Small intestine (tissue), 7 donors: ENCODE measurements at regions not wholly inside any gene's neighbourhood (a gene's known extent, or its start where the extent isn't known, plus 50 kb on each side); places are given as distances from the start of the nearest gene placed in this dataset.

Experiments used
- DNase-seq, 2 donors: peaks; one replicate each; pipeline versions ENCODE4 v3.0.0 to v3.0.0-alpha.2; 2013
- FAIRE-seq: peaks from 2 replicates; lab custom pipeline; 2012; peaks lifted over from hg19 to GRCh38; lab: Jason Lieb, UNC
- H3K27ac ChIP-seq, 3 donors: one replicate each; pipeline ENCODE4 v1.5.1; 2013; ENCODE audit warnings: low read length in 2 of 3, mild to moderate bottlenecking in 2 of 3, control low read depth in 1 of 3, inconsistent platforms in 1 of 3, low read depth in 1 of 3, moderate library complexity in 1 of 3
- H3K27me3 ChIP-seq, 3 donors: one replicate each; pipeline ENCODE4 v1.6.1; 2013; ENCODE audit warnings: low read length in 3 of 3, inconsistent platforms in 1 of 3; ENCODE audit not compliant: control insufficient read depth in 3 of 3, insufficient read depth in 3 of 3
- H3K36me3 ChIP-seq, 3 donors: one replicate each; pipeline ENCODE4 v1.6.1; 2013; ENCODE audit warnings: low read length in 3 of 3, inconsistent platforms in 1 of 3, low read depth in 1 of 3, mild to moderate bottlenecking in 1 of 3, moderate library complexity in 1 of 3; ENCODE audit not compliant: control insufficient read depth in 3 of 3, insufficient read depth in 2 of 3
- H3K4me1 ChIP-seq, 3 donors: one replicate each; pipeline ENCODE4 v1.6.1; 2013; ENCODE audit warnings: low read length in 2 of 3, inconsistent platforms in 1 of 3, low read depth in 1 of 3, mild to moderate bottlenecking in 1 of 3, moderate library complexity in 1 of 3; ENCODE audit not compliant: control insufficient read depth in 3 of 3, insufficient read depth in 2 of 3
- H3K4me3 ChIP-seq, 3 donors: one replicate each; pipeline ENCODE4 v1.5.1; 2013; ENCODE audit warnings: low read length in 3 of 3, control low read depth in 1 of 3, inconsistent platforms in 1 of 3, low read depth in 1 of 3, mild to moderate bottlenecking in 1 of 3, moderate library complexity in 1 of 3
- H3K9me3 ChIP-seq, 2 donors: one replicate each; pipeline ENCODE4 v1.6.1; 2013; ENCODE audit warnings: low read depth in 1 of 2, low read length in 1 of 2; ENCODE audit not compliant: control insufficient read depth in 2 of 2, insufficient read depth in 1 of 2
- WGBS, 3 donors: extraction: QIAGEN DNeasy Blood & Tissue Kit; methylation state at CpG; one replicate each; pipeline ENCODE4 v1.1.7; 2013; 5-methylcytosine and 5-hydroxymethylcytosine counted together
- donor health status: healthy with polysubstance abuse.
- donor health status: control.
- donor health status: control.
- donor health status: Bipolar disorder and iron deficiency.
- donor health status: healthy.

- no peaks in the 10 kb centered on the region for H3K27me3 ChIP-seq
- FAIRE-seq = no peak
- no peaks in the 10 kb centered on the region for H3K9me3 ChIP-seq
- H3K4me3 ChIP-seq = no peak overlapping the region
- H3K36me3 ChIP-seq = no peaks in the 10 kb centered on the region
- H3K27ac ChIP-seq = no peak overlapping the region
- no peaks in the 10 kb centered on the region for H3K4me1 ChIP-seq
- DNase-seq = no peak
- WGBS, 3 donors = 61 to 75% (median 68%) methylated on average over 2 of the region's 2 CpGs
Observed at GRCh38 chr2:163491850-163492249, 244.0 kb downstream of the FIGN start.

DNA sequence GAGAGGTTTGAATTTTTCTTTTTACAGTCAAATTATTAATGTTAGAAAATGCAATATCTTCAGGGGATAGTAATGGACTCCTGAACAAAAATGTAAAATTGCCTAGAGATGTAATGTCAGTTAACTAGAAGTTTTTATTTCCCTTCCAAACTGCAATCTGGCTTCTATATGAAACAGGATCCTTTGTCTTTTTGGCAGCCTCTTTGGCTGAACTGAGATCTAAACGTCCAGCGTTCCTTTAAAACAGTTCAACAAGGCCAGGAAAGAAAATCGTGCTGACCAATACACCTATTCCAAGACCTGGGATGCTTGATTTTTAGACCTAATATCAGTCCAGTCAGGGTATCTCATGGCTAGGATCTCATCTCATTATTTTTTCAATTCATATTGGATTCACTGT is 245.5 kb downstream of the FIGN start:
- no peaks in the 10 kb centered on the region for H3K27me3 ChIP-seq
- H3K36me3 ChIP-seq = no peaks in the 10 kb centered on the region
- DNase-seq = no peak
- H3K9me3 ChIP-seq = no peaks in the 10 kb centered on the region
- no peaks in the 10 kb centered on the region for H3K4me1 ChIP-seq
- WGBS, 3 donors = 67 to 77% (median 73%) methylated on average over 3 of the region's 3 CpGs
- no peak for FAIRE-seq
- H3K4me3 ChIP-seq = no peak overlapping the region
- no peak overlapping the region for H3K27ac ChIP-seq

GRCh38 chr2:163481515-163481914 is 254.3 kb downstream of the FIGN start:
- FAIRE-seq (no peak), DNase-seq (no peak)
- H3K9me3 ChIP-seq = no peaks in the 10 kb centered on the region
- no peaks in the 10 kb centered on the region for H3K27me3 ChIP-seq
- no peak overlapping the region for H3K4me3 ChIP-seq
- no peaks in the 10 kb centered on the region for H3K4me1 ChIP-seq
- no peaks in the 10 kb centered on the region for H3K36me3 ChIP-seq
- H3K27ac ChIP-seq = no peak overlapping the region

- WGBS, 3 donors = 75 to 82% (median 75%) methylated on average over 9 of the region's 9 CpGs
- H3K4me1 ChIP-seq = no peaks in the 10 kb centered on the region
- no peaks in the 10 kb centered on the region for H3K9me3 ChIP-seq
- no peaks in the 10 kb centered on the region for H3K27me3 ChIP-seq
- no peak for DNase-seq
- no peak overlapping the region for H3K4me3 ChIP-seq
- no peak for FAIRE-seq
- no peaks in the 10 kb centered on the region for H3K36me3 ChIP-seq
- no peak overlapping the region for H3K27ac ChIP-seq
Observed at GRCh38 chr2:163479599-163479998, 256.2 kb downstream of the FIGN start.

GRCh38 chr2:163475815-163476214 is 260.0 kb downstream of the FIGN start:
- Histone ChIP-seq H3K27ac (no peak overlapping the region), H3K36me3 (no peaks in the 10 kb centered on the region), H3K9me3 (no peaks in the 10 kb centered on the region), H3K4me3 (no peak overlapping the region), H3K27me3 (no peaks in the 10 kb centered on the region), H3K4me1 (no peaks in the 10 kb centered on the region)
- DNase-seq = no peak
- WGBS, 3 donors = 71 to 73% (median 72%) methylated on average over 3 of the region's 3 CpGs
- FAIRE-seq = no peak

GRCh38 chr2:163474889-163475288 is 260.9 kb downstream of the FIGN start:
- WGBS, 3 donors = 44 to 66% (median 57%) methylated on average over 4 of the region's 4 CpGs
- no peaks in the 10 kb centered on the region for H3K27me3 ChIP-seq
- H3K4me1 ChIP-seq = no peaks in the 10 kb centered on the region
- DNase-seq (no peak), FAIRE-seq (no peak)
- no peak overlapping the region for H3K27ac ChIP-seq
- H3K36me3 ChIP-seq = no peaks in the 10 kb centered on the region
- H3K4me3 ChIP-seq = no peak overlapping the region
- no peaks in the 10 kb centered on the region for H3K9me3 ChIP-seq

DNA sequence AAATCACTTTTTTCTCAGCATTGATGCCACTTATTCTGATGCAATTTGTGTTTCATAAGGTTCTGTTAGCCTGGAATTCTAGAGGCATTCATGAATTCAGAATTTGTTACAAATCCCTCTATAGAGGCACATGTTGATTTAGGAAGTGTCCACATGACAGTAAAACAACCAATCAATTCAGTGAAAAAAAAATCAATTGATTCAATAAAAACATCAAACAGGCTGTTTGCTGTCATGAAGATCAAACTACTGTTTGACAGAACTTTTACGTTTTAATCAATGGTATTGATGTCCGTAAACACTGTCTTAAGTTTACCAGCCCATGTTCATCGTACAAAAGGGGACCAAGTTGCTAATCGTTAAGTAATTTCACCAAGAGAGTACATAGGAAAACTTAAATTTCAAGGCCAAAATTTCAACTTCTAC is 261.5 kb downstream of the FIGN start:
- no peak overlapping the region for H3K4me3 ChIP-seq
- WGBS, 3 donors = 31 to 74% (median 53%) methylated on average over 4 of the region's 4 CpGs
- no peak for FAIRE-seq
- H3K36me3 ChIP-seq = no peaks in the 10 kb centered on the region
- DNase-seq = no peak
- peaks cover 0 to 2% (median 0%) of the 10 kb centered on the region in 3 donors for H3K27me3 ChIP-seq
- no peak overlapping the region for H3K27ac ChIP-seq
- H3K9me3 ChIP-seq = no peaks in the 10 kb centered on the region
- no peaks in the 10 kb centered on the region for H3K4me1 ChIP-seq

GRCh38 chr2:163471947-163472346 is 263.9 kb downstream of the FIGN start:
- WGBS, 3 donors = 13 to 30% (median 24%) methylated on average over 1 of the region's 1 CpG
- Histone ChIP-seq H3K27ac (no peak overlapping the region), H3K4me1 (no peaks in the 10 kb centered on the region), H3K36me3 (no peaks in the 10 kb centered on the region), H3K4me3 (no peak overlapping the region), H3K9me3 (no peaks in the 10 kb centered on the region), H3K27me3 (peaks cover 0 to 2% (median 0%) of the 10 kb centered on the region in 3 donors)
- DNase-seq = no peak
- FAIRE-seq = no peak

DNA sequence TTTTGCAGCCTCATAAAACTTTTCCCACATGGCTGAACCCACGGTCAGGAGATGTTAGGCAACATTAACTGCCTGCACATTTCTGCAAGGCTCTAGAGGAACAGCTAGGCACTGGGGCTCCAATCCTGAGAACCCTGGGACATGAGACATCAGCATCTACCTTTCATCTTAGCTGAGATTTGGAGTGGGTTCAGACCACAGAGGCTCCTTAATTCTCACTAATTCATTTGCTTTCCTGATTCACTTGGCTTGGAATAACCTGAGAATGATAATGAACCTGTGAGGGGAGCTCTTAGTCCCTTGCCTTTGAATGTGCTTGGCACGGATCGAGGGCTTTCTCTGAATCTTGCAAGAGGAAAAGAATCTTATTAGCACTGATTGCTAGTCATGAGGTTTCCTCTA is 266.2 kb downstream of the FIGN start:
- DNase-seq (no peak), FAIRE-seq (no peak)
- Histone ChIP-seq H3K4me3 (no peak overlapping the region), H3K27ac (no peak overlapping the region), H3K4me1 (no peaks in the 10 kb centered on the region), H3K9me3 (no peaks in the 10 kb centered on the region), H3K36me3 (no peaks in the 10 kb centered on the region), H3K27me3 (peaks cover 0 to 2% (median 0%) of the 10 kb centered on the region in 3 donors)
- 25 to 31% (median 27%) methylated on average over 3 of the region's 3 CpGs for WGBS, 3 donors
